H1 (cell line): ENCODE measurements at regions not wholly inside any gene's neighbourhood (a gene's known extent, or its start where the extent isn't known, plus 50 kb on each side); places are given as distances from the start of the nearest gene placed in this dataset.
A peak's percentile ranks its signal among the peaks of the same experiment; 100 is the strongest.

Experiments
- CTCF ChIA-PET: fragments of 300-600 bp; sonication (Branson Sonifier 250); formaldehyde crosslinking; loops from one replicate; lab custom pipeline; 2021; ENCODE audit not compliant: partially characterized antibody; lab: Charles Lee
- POLR2A ChIA-PET: fragments of 300-600 bp; sonication (Branson Sonifier 250); formaldehyde crosslinking; loops from one replicate; lab custom pipeline; 2021; ENCODE audit warnings: inconsistent platforms; ENCODE audit not compliant: partially characterized antibody; lab: Charles Lee
- DNase-seq, 2 experiments: peaks; one replicate each; pipeline versions ENCODE4 v3.0.0 to v3.0.0-alpha.2; 2010 to 2022; ENCODE audit warnings: low spot score in 2 of 2, low read depth in 1 of 2, mixed read lengths in 1 of 2
- FAIRE-seq: peaks from 2 replicates; lab custom pipeline; 2011; peaks lifted over from hg19 to GRCh38; lab: Jason Lieb, UNC
- H2AFZ ChIP-seq: 2 replicates; pipeline ENCODE4 v1.8.1; 2012; ENCODE audit warnings: low read length, inconsistent platforms
- H2AK5ac ChIP-seq: 2 replicates; pipeline ENCODE4 v1.6.1; 2013; ENCODE audit warnings: low read depth, low read length
- H2BK120ac ChIP-seq: replicated peaks from 2 replicates; pipeline ENCODE3; 2013; ENCODE audit warnings: low read depth, low read length, inconsistent platforms
- H2BK12ac ChIP-seq: 2 replicates; pipeline ENCODE4 v1.6.1; 2013; ENCODE audit warnings: low read depth, low read length
- H2BK15ac ChIP-seq: 2 replicates; pipeline ENCODE4 v1.6.1; 2013; ENCODE audit warnings: low read length
- H2BK20ac ChIP-seq: 2 replicates; pipeline ENCODE4 v1.6.1; 2013; ENCODE audit warnings: low read length
- H2BK5ac ChIP-seq: 2 replicates; pipeline ENCODE4 v1.6.1; 2013; ENCODE audit warnings: low read depth, low read length
- H3K14ac ChIP-seq: 2 replicates; pipeline ENCODE4 v1.6.1; 2013; ENCODE audit warnings: inconsistent platforms; ENCODE audit not compliant: insufficient read length
- H3K18ac ChIP-seq: 2 replicates; pipeline ENCODE4 v1.6.1; 2013; ENCODE audit warnings: low read length; ENCODE audit errors: extremely low read depth
- H3K23ac ChIP-seq: 2 replicates; pipeline ENCODE4 v1.6.1; 2013; ENCODE audit warnings: inconsistent platforms; ENCODE audit not compliant: insufficient read length
- H3K23me2 ChIP-seq: 2 replicates; pipeline ENCODE4 v1.6.1; 2013; ENCODE audit warnings: low read depth, low read length
- H3K27ac ChIP-seq: 2 replicates; pipeline ENCODE4 v1.6.1; 2011; ENCODE audit warnings: low read depth, low read length, inconsistent platforms
- H3K27me3 ChIP-seq, 4 experiments: replicated peaks in 1 of 4; 1 replicate in 1 of 4; 2 replicates in 3 of 4; pipeline versions ENCODE4 v1.6.1 to v1.8.1; 2011 to 2013; ENCODE audit warnings: low read length in 3 of 4, mild to moderate bottlenecking in 3 of 4, inconsistent platforms in 2 of 4, mixed read lengths in 2 of 4, moderate library complexity in 1 of 4; ENCODE audit not compliant: control insufficient read depth in 3 of 4, insufficient read depth in 3 of 4; ENCODE audit errors: extremely low read depth in 1 of 4
- H3K36me3 ChIP-seq, 4 experiments: 2 replicates each; pipeline versions ENCODE4 v1.6.1 to v1.8.1; 2011 to 2013; ENCODE audit warnings: mild to moderate bottlenecking in 4 of 4, low read length in 3 of 4, moderate library complexity in 2 of 4, control low read depth in 1 of 4, inconsistent platforms in 1 of 4; ENCODE audit not compliant: insufficient read depth in 4 of 4, control insufficient read depth in 2 of 4
- H3K4ac ChIP-seq: replicated peaks from 2 replicates; pipeline ENCODE3; 2013; ENCODE audit warnings: low read length, low read depth, mixed read lengths, inconsistent platforms; ENCODE audit not compliant: insufficient read length
- H3K4me1 ChIP-seq, 4 experiments: replicated peaks in 1 of 4; 1 replicate in 1 of 4; 2 replicates in 3 of 4; pipeline versions ENCODE4 v1.6.1 to v1.8.1; 2011 to 2013; ENCODE audit warnings: low read length in 3 of 4, inconsistent platforms in 2 of 4, mixed read lengths in 1 of 4; ENCODE audit not compliant: insufficient read depth in 4 of 4, control insufficient read depth in 3 of 4
- H3K4me2 ChIP-seq, 2 experiments: 2 replicates each; pipeline versions ENCODE4 v1.6.1 to v1.8.1; 2011 to 2013; ENCODE audit warnings: low read depth in 2 of 2, low read length in 2 of 2, control low read depth in 1 of 2, inconsistent platforms in 1 of 2, mild to moderate bottlenecking in 1 of 2; ENCODE audit not compliant: insufficient read depth in 1 of 2
- H3K4me3 ChIP-seq, 4 experiments: fragments of 200-600, 300-600 bp in 1 of 4; sonication (generic), shearing (Covaris generic), sonication (Bioruptor Twin) in 1 of 4; 2 replicates each; pipeline versions ENCODE4 v1.5.1 to v1.8.1; 2011 to 2016; ENCODE audit warnings: low read length in 4 of 4, low read depth in 3 of 4, control low read depth in 2 of 4, inconsistent platforms in 2 of 4, mild to moderate bottlenecking in 2 of 4, mixed read lengths in 1 of 4, moderate library complexity in 1 of 4; ENCODE audit not compliant: insufficient read depth in 2 of 4; ENCODE audit errors: extremely low read depth in 1 of 4
- H3K56ac ChIP-seq: replicated peaks from 2 replicates; pipeline ENCODE3; 2013; ENCODE audit warnings: low read depth, mild to moderate bottlenecking, mixed read lengths, low read length, inconsistent platforms; ENCODE audit not compliant: insufficient read length
- H3K79me1 ChIP-seq: 2 replicates; pipeline ENCODE4 v1.6.1; 2013; ENCODE audit warnings: low read depth, low read length, control low read depth
- H3K79me2 ChIP-seq, 2 experiments: 2 replicates each; pipeline versions ENCODE4 v1.6.1 to v1.8.1; 2012 to 2013; ENCODE audit warnings: low read length in 2 of 2, mild to moderate bottlenecking in 2 of 2, inconsistent platforms in 1 of 2; ENCODE audit not compliant: insufficient read depth in 2 of 2, control insufficient read depth in 1 of 2
- H3K9ac ChIP-seq, 4 experiments: replicated peaks in 1 of 4; 1 replicate in 1 of 4; 2 replicates in 3 of 4; pipeline versions ENCODE4 v1.6.1 to v1.8.1; 2011 to 2013; ENCODE audit warnings: low read depth in 3 of 4, low read length in 3 of 4, control low read depth in 2 of 4, mild to moderate bottlenecking in 2 of 4, moderate library complexity in 2 of 4, inconsistent platforms in 1 of 4; ENCODE audit errors: extremely low read depth in 1 of 4
- H3K9me3 ChIP-seq, 2 experiments: 2 replicates each; pipeline versions ENCODE4 v1.6.1 to v1.8.1; 2012 to 2013; ENCODE audit warnings: mild to moderate bottlenecking in 2 of 2, moderate library complexity in 2 of 2, control low read depth in 1 of 2, inconsistent platforms in 1 of 2, low read depth in 1 of 2, low read length in 1 of 2, mixed read lengths in 1 of 2; ENCODE audit not compliant: insufficient read depth in 2 of 2
- H4K20me1 ChIP-seq, 2 experiments: replicated peaks in 1 of 2; 2 replicates each; pipeline versions ENCODE3 to v1.8.1; 2011 to 2013; ENCODE audit warnings: inconsistent platforms in 2 of 2, low read length in 2 of 2, mild to moderate bottlenecking in 1 of 2; ENCODE audit not compliant: insufficient read depth in 2 of 2, control insufficient read depth in 1 of 2
- H4K5ac ChIP-seq: 2 replicates; pipeline ENCODE4 v1.6.1; 2013; ENCODE audit warnings: low read length, low read depth, mixed read lengths, inconsistent platforms; ENCODE audit not compliant: insufficient read length
- H4K8ac ChIP-seq: 2 replicates; pipeline ENCODE4 v1.8.0; 2013; ENCODE audit warnings: mild to moderate bottlenecking, moderate library complexity, low read length, inconsistent platforms; ENCODE audit not compliant: insufficient read depth; ENCODE audit errors: extremely low read depth
- H4K91ac ChIP-seq: replicated peaks from 2 replicates; pipeline ENCODE3; 2013; ENCODE audit warnings: low read length, mixed read lengths, inconsistent platforms; ENCODE audit not compliant: insufficient read length
- RAD21 ChIP-seq, 2 experiments: IDR thresholded peaks in 1 of 2; conservative IDR thresholded peaks in 1 of 2; 2 replicates each; pipeline ENCODE4 v1.6.1; 2011; ENCODE audit warnings: low read depth in 2 of 2, low read length in 2 of 2, improper control_type of control experiment in 1 of 2, inconsistent platforms in 1 of 2, mild to moderate bottlenecking in 1 of 2, moderate library complexity in 1 of 2
- SIRT6 ChIP-seq: IDR thresholded peaks from one replicate; pipeline ENCODE4 v1.7.1; 2012; ENCODE audit warnings: low read length, inconsistent platforms
- SUZ12 ChIP-seq: fragments of 200-600 bp; sonication (generic); IDR thresholded peaks from 2 replicates; pipeline ENCODE4 v1.6.1; 2012; ENCODE audit warnings: mild to moderate bottlenecking, inconsistent platforms, low read length, moderate library complexity, mixed read lengths
- TAF1 ChIP-seq: IDR thresholded peaks from 2 replicates; pipeline ENCODE4 v1.6.1; 2011; ENCODE audit warnings: mild to moderate bottlenecking, low read depth, low read length
- ZNF274 ChIP-seq: IDR thresholded peaks from 2 replicates; pipeline ENCODE4 v1.7.0; 2012; ENCODE audit warnings: low read length, borderline replicate concordance; ENCODE audit errors: extremely low read depth
- WGBS, 2 experiments: shearing (Covaris generic) in 1 of 2; methylation state at CpG; one replicate each; pipeline versions ENCODE4 v1.1.6 to v1.1.7; 2013 to 2015; ENCODE audit warnings: low lambda C conversion rate in 2 of 2, mixed read lengths in 2 of 2, inconsistent platforms in 1 of 2, low coverage in 1 of 2, missing lambda C conversion rate in 1 of 2; ENCODE audit not compliant: insufficient replicate concordance in 2 of 2, insufficient coverage in 1 of 2, insufficient read length in 1 of 2; ENCODE audit errors: extremely low coverage in 1 of 2, missing lambda C conversion rate in 1 of 2; 5-methylcytosine and 5-hydroxymethylcytosine counted together
- TF ChIP-seq, protein P1 (sequence below), 3 experiments: IDR thresholded peaks; 1 replicate in 2 of 3; 2 replicates in 1 of 3; pipeline versions ENCODE4 v1.5.1 to v1.6.1; 2011; ENCODE audit warnings: low read length in 3 of 3, mild to moderate bottlenecking in 3 of 3, inconsistent platforms in 2 of 3, low read depth in 1 of 3, moderate library complexity in 1 of 3; ENCODE audit not compliant: insufficient read depth in 1 of 3; ENCODE audit errors: control extremely low read depth in 1 of 3

DNA sequence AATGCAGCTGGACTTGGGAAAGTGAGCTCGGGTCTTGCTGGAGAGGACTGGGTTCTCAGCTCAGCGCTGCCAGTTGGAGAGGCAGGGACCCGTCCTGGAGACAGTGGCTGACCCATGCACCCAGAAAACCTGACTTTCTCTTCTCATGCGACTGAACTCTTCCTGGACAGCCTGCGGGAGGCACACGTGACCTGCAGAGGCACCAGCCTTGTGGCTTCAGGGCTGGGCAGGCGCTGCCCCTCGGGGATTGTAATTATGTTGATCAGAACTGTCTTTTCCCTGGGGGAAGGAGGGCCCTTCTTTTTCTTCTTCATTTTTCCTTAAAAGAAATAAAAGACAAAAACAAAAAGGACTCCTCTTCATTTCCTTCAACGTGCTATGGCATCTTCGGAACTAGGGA lies 198.1 kb downstream of the VAPA start:
- FAIRE-seq, result no peak

More for the DNA sequence above, 198.1 kb downstream of the VAPA start:
- H4K91ac ChIP-seq, result no peak overlapping the region
- H4K20me1 ChIP-seq, result no peaks in the 10 kb centered on the region
- no peaks in the 10 kb centered on the region for H3K27me3 ChIP-seq
- H3K56ac ChIP-seq, result no peak overlapping the region
- H3K4me3 ChIP-seq, result no peak overlapping the region
- no peak overlapping the region for H4K5ac ChIP-seq
- no peaks in the 10 kb centered on the region for H3K79me2 ChIP-seq
- H3K4me1 ChIP-seq, result peaks cover 0 to 8% (median 1%) of the 10 kb centered on the region in 4 experiments; a peak in 3 of 7 replicates
- H3K9me3 ChIP-seq, result no peaks in the 10 kb centered on the region
- H3K4me2 ChIP-seq, result no peak overlapping the region
- H2AFZ ChIP-seq, result no peak overlapping the region
- H2BK20ac ChIP-seq, result no peak overlapping the region
- H3K9ac ChIP-seq, result no peak overlapping the region
- H3K14ac ChIP-seq, result no peak overlapping the region
- WGBS, 2 experiments, result 92% methylated on average over 10 of the region's 10 CpGs; no CpG with 5 or more reads in 1 of the 2 experiments
- H3K36me3 ChIP-seq, result no peaks in the 10 kb centered on the region
- no peak for DNase-seq
- no peak overlapping the region for H3K27ac ChIP-seq
- H3K4ac ChIP-seq, result no peak overlapping the region
- H2BK15ac ChIP-seq, result no peak overlapping the region
- H2BK5ac ChIP-seq, result no peak overlapping the region
- H3K79me1 ChIP-seq, result no peaks in the 10 kb centered on the region
- no peak overlapping the region for H2BK12ac ChIP-seq
- CTCF ChIA-PET, result no interaction called here
- POLR2A ChIA-PET, result no interaction called here
- no peaks in the 10 kb centered on the region for H3K23me2 ChIP-seq
- H4K8ac ChIP-seq, result no peak overlapping the region
- H3K18ac ChIP-seq, result no peak overlapping the region
- H2BK120ac ChIP-seq, result no peak overlapping the region
- TF ChIP-seq SIRT6 (no peak), SUZ12 (no peak), ZNF274 (no peak), RAD21 (IDR thresholded peaks at IDR 0.05 in 1 of 2, conservative IDR thresholded peaks at IDR 0.05 in 1 of 2; ENCODE audit: low read depth in 2 of 2, low read length in 2 of 2) (peak; percentile 19 to 38; a peak in 3 of 4 replicates), TAF1 (no peak)
- TF ChIP-seq, protein P1, sequence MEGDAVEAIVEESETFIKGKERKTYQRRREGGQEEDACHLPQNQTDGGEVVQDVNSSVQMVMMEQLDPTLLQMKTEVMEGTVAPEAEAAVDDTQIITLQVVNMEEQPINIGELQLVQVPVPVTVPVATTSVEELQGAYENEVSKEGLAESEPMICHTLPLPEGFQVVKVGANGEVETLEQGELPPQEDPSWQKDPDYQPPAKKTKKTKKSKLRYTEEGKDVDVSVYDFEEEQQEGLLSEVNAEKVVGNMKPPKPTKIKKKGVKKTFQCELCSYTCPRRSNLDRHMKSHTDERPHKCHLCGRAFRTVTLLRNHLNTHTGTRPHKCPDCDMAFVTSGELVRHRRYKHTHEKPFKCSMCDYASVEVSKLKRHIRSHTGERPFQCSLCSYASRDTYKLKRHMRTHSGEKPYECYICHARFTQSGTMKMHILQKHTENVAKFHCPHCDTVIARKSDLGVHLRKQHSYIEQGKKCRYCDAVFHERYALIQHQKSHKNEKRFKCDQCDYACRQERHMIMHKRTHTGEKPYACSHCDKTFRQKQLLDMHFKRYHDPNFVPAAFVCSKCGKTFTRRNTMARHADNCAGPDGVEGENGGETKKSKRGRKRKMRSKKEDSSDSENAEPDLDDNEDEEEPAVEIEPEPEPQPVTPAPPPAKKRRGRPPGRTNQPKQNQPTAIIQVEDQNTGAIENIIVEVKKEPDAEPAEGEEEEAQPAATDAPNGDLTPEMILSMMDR (IDR thresholded peaks at IDR 0.05; ENCODE audit: control extremely low read depth in 1 of 3, insufficient read depth in 1 of 3, low read depth in 1 of 3, low read length in 3 of 3), result peak in 1 of 3 experiments; percentile 7; a peak in 1 of 4 replicates
- no peak overlapping the region for H2AK5ac ChIP-seq
- H3K23ac ChIP-seq, result no peak overlapping the region
